WTC11 (cell line): ENCODE measurements at regions not wholly inside any gene's neighbourhood (a gene's known extent, or its start where the extent isn't known, plus 50 kb on each side); places are given as distances from the start of the nearest gene placed in this dataset.

ENCODE experiments used
- ATAC-seq: fragments of 200-7000 bp; cut with Tn5 transposase; 2 replicates; pipeline ENCODE4 v1.10.0; 2021; ENCODE audit warnings: mild to moderate bottlenecking, moderate library complexity
- CTCF ChIA-PET: fragments of 300-600 bp; sonication (Branson Sonifier 250); formaldehyde crosslinking; loops from one replicate; lab custom pipeline; 2021; ENCODE audit warnings: antibody characterized with exemption; lab: Charles Lee
- POLR2A ChIA-PET: fragments of 350-600 bp; sonication (Branson Sonifier 250); formaldehyde crosslinking; loops from one replicate; lab custom pipeline; 2021; ENCODE audit warnings: antibody characterized with exemption; lab: Charles Lee
- DNase-seq: peaks from one replicate; pipeline ENCODE4 v3.0.0; 2021; ENCODE audit warnings: low spot score
- H3K27ac Mint-ChIP-seq: 2 replicates; pipeline ENCODE4 v1.8.0; 2021; ENCODE audit warnings: mixed read lengths
- H3K27me3 Mint-ChIP-seq: 2 replicates; pipeline ENCODE4 v1.8.0; 2021; ENCODE audit warnings: low read depth, mild to moderate bottlenecking, moderate library complexity, mixed read lengths
- H3K36me3 Mint-ChIP-seq: 2 replicates; pipeline ENCODE4 v1.8.0; 2021; ENCODE audit warnings: mixed read lengths
- H3K4me1 Mint-ChIP-seq: 2 replicates; pipeline ENCODE4 v1.8.0; 2022; ENCODE audit warnings: mixed read lengths
- H3K4me3 Mint-ChIP-seq: 2 replicates; pipeline ENCODE4 v1.8.0; 2021; ENCODE audit warnings: mild to moderate bottlenecking, moderate library complexity, mixed read lengths
- H3K9me3 Mint-ChIP-seq: 2 replicates; pipeline ENCODE4 v1.8.0; 2021; ENCODE audit warnings: mixed read lengths
- ARID4B ChIP-seq: sonication (generic); formaldehyde crosslinking; IDR thresholded peaks from 2 replicates; pipeline ENCODE4 v1.8.0; 2023; ENCODE audit warnings: missing genetic modification reagents, mild to moderate bottlenecking, borderline replicate concordance
- ATF3 ChIP-seq: sonication (generic); formaldehyde crosslinking; conservative IDR thresholded peaks from 2 replicates; pipeline ENCODE4 v1.8.1; 2022; ENCODE audit warnings: mild to moderate bottlenecking, missing genetic modification reagents
- CREB1 ChIP-seq: sonication (generic); formaldehyde crosslinking; IDR thresholded peaks from 2 replicates; pipeline ENCODE4 v1.8.0; 2023; ENCODE audit warnings: mild to moderate bottlenecking, missing genetic modification reagents
- E2F4 ChIP-seq: sonication (generic); formaldehyde crosslinking; IDR thresholded peaks from 2 replicates; pipeline ENCODE4 v1.8.1; 2022; ENCODE audit warnings: low read depth, mild to moderate bottlenecking, moderate library complexity, missing genetic modification reagents, borderline replicate concordance
- E2F5 ChIP-seq: sonication (generic); formaldehyde crosslinking; IDR thresholded peaks from 2 replicates; pipeline ENCODE4 v1.8.1; 2022; ENCODE audit warnings: mild to moderate bottlenecking, moderate library complexity, missing genetic modification reagents
- ESRRA ChIP-seq: sonication (generic); formaldehyde crosslinking; IDR thresholded peaks from 2 replicates; pipeline ENCODE4 v1.8.1; 2022; ENCODE audit warnings: mild to moderate bottlenecking, missing genetic modification reagents, borderline replicate concordance
- FOXJ3 ChIP-seq: sonication (generic); formaldehyde crosslinking; IDR thresholded peaks from 2 replicates; pipeline ENCODE4 v1.9.0; 2021; ENCODE audit warnings: missing genetic modification reagents, mild to moderate bottlenecking, borderline replicate concordance
- HMGA2 ChIP-seq: fragments of 250-450 bp; sonication (Bioruptor Pico); IDR thresholded peaks from 2 replicates; pipeline ENCODE4 v1.4.0; 2021; ENCODE audit warnings: mild to moderate bottlenecking, moderate library complexity
- MYBL2 ChIP-seq: sonication (generic); formaldehyde crosslinking; IDR thresholded peaks from 2 replicates; pipeline ENCODE4 v1.8.1; 2023; ENCODE audit warnings: mild to moderate bottlenecking, moderate library complexity, missing genetic modification reagents
- NR1H2 ChIP-seq: sonication (generic); formaldehyde crosslinking; IDR thresholded peaks from 2 replicates; pipeline ENCODE4 v1.9.0; 2021; ENCODE audit warnings: mild to moderate bottlenecking, moderate library complexity, missing genetic modification reagents
- NR3C1 ChIP-seq: sonication (generic); formaldehyde crosslinking; conservative IDR thresholded peaks from 2 replicates; pipeline ENCODE4 v1.8.1; 2023; ENCODE audit warnings: low read depth, mild to moderate bottlenecking, missing genetic modification reagents
- OVOL2 ChIP-seq: fragments of 250-450 bp; sonication (Bioruptor Pico); IDR thresholded peaks from 2 replicates; pipeline ENCODE4 v1.9.0; 2021; ENCODE audit warnings: mild to moderate bottlenecking, borderline replicate concordance
- PREB ChIP-seq: sonication (generic); formaldehyde crosslinking; IDR thresholded peaks from 2 replicates; pipeline ENCODE4 v1.8.1; 2022; ENCODE audit warnings: mild to moderate bottlenecking, missing genetic modification reagents, moderate library complexity, borderline replicate concordance
- RORB ChIP-seq: fragments of 250-450 bp; sonication (Bioruptor Pico); IDR thresholded peaks from 2 replicates; pipeline ENCODE4 v1.9.0; 2021; ENCODE audit warnings: mild to moderate bottlenecking
- STAT6 ChIP-seq: sonication (generic); formaldehyde crosslinking; conservative IDR thresholded peaks from 2 replicates; pipeline ENCODE4 v1.8.1; 2023; ENCODE audit warnings: mild to moderate bottlenecking, low read depth, missing genetic modification reagents, moderate library complexity
- ZBTB43 ChIP-seq: sonication (generic); formaldehyde crosslinking; IDR thresholded peaks from 2 replicates; pipeline ENCODE4 v1.8.1; 2023; ENCODE audit warnings: mild to moderate bottlenecking, missing genetic modification reagents
- ZNF138 ChIP-seq: sonication (generic); formaldehyde crosslinking; conservative IDR thresholded peaks from 2 replicates; pipeline ENCODE4 v1.8.1; 2022; ENCODE audit warnings: mild to moderate bottlenecking, moderate library complexity, missing genetic modification reagents
- ZNF263 ChIP-seq: sonication (generic); formaldehyde crosslinking; IDR thresholded peaks from 2 replicates; pipeline ENCODE4 v1.8.1; 2022; ENCODE audit warnings: low read depth, mild to moderate bottlenecking, moderate library complexity, missing genetic modification reagents
- ZNF423 ChIP-seq: fragments of 250-450 bp; sonication (Bioruptor Pico); IDR thresholded peaks from 2 replicates; pipeline ENCODE4 v2.1.2; 2022; ENCODE audit warnings: mild to moderate bottlenecking, moderate library complexity

GRCh38 chr9:78149702-78150291 is 86.1 kb upstream of the CEP78 start:
- Mint-ChIP-seq H3K9me3 (no peaks in the 10 kb centered on the region; the same call in 1 of the 2 replicates), H3K4me1 (peaks cover 2% of the 10 kb centered on the region; the same call in 1 of the 2 replicates), H3K27ac (no peak overlapping the region), H3K4me3 (no peak overlapping the region)
- TF ChIP-seq ESRRA (CRISPR knock-in tag), result no peak
- TF ChIP-seq OVOL2 (CRISPR knock-in tag), result no peak
- TF ChIP-seq ZBTB43 (CRISPR knock-in tag), result no peak
- no peak for TF ChIP-seq ZNF423
- no peak for TF ChIP-seq HMGA2
- TF ChIP-seq CREB1 (CRISPR knock-in tag), result no peak
- no peak for TF ChIP-seq E2F4 (CRISPR knock-in tag)
- TF ChIP-seq, all 79 proteins: peak for 0
- H3K27me3 Mint-ChIP-seq, result no peaks in the 10 kb centered on the region
- ChIA-PET CTCF (interaction anchor here (0.6 to 1.1 kb wide), 2 partner anchors 20 to 132 kb away, joined by 3 to 5 read pairs; no protein-coding TSS in a partner anchor), POLR2A (interaction anchor here (0.7 kb wide), 1 partner anchor 309 kb away, joined by 3 read pairs; no protein-coding TSS in a partner anchor)
- ATAC-seq (peak; percentile 43; the same call in 1 of the 2 replicates), DNase-seq (no peak)
- no peaks in the 10 kb centered on the region for H3K36me3 Mint-ChIP-seq

GRCh38 chr9:78146241-78146640 is 89.6 kb upstream of the CEP78 start:
- CTCF ChIA-PET, result no interaction called here
- Mint-ChIP-seq H3K27ac (no peak overlapping the region), H3K9me3 (peaks cover 23% of the 10 kb centered on the region), H3K4me3 (no peak overlapping the region), H3K27me3 (peaks cover 11% of the 10 kb centered on the region; the same call in 1 of the 2 replicates), H3K36me3 (peaks cover 14% of the 10 kb centered on the region), H3K4me1 (peaks cover 2% of the 10 kb centered on the region; the same call in 1 of the 2 replicates)
- ATAC-seq, result no peak
- DNase-seq, result no peak
- POLR2A ChIA-PET, result no interaction called here
- TF ChIP-seq NR1H2 (CRISPR knock-in tag) (no peak), MYBL2 (CRISPR knock-in tag) (no peak), FOXJ3 (CRISPR knock-in tag) (no peak), RORB (no peak), ATF3 (CRISPR knock-in tag) (no peak), ZNF263 (no peak), E2F4 (CRISPR knock-in tag) (no peak), NR3C1 (CRISPR knock-in tag) (no peak), ARID4B (CRISPR knock-in tag) (no peak), ZNF138 (no peak), STAT6 (CRISPR knock-in tag) (no peak), E2F5 (CRISPR knock-in tag) (no peak), PREB (CRISPR knock-in tag) (no peak)
